ENCODE measurements at regions not wholly inside any gene's neighbourhood (a gene's known extent, or its start where the extent isn't known, plus 50 kb on each side); places are given as distances from the start of the nearest gene placed in this dataset.

DNA sequence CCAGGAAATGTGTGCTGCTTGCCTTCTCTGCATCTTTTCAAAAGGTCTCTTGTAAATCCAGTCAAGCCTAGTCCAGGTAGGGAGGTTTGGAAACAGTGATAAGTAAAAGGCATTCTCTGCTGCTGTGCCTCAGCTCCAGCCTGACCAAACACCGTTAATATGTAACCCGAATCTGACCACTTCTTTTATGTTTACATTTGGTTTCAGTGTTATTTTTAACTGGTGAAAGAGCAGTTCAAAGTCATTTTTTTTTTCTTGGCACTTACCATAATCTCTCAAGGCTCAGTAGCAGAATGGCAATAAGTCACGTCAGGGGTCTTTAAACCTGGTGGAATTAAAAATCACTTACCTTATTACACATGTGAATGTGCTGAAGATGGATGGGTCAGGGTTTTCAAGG, 216.8 kb downstream of the PTEN start (continued):
- TF ChIP-seq, protein P1, sequence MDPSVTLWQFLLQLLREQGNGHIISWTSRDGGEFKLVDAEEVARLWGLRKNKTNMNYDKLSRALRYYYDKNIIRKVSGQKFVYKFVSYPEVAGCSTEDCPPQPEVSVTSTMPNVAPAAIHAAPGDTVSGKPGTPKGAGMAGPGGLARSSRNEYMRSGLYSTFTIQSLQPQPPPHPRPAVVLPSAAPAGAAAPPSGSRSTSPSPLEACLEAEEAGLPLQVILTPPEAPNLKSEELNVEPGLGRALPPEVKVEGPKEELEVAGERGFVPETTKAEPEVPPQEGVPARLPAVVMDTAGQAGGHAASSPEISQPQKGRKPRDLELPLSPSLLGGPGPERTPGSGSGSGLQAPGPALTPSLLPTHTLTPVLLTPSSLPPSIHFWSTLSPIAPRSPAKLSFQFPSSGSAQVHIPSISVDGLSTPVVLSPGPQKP (IDR thresholded peaks at IDR 0.05; ENCODE audit: low read depth, low read length): no peak
- no peak for TF ChIP-seq RELA (IDR thresholded peaks at IDR 0.05; ENCODE audit: borderline replicate concordance, partially characterized antibody)
- TF ChIP-seq CBFB (IDR thresholded peaks at IDR 0.05; ENCODE audit: low read depth): peak; percentile 45; the same call in 1 of the 2 replicates
- TF ChIP-seq SREBF2 (IDR thresholded peaks at IDR 0.05; ENCODE audit: low read length): no peak
- TF ChIP-seq MEF2A (IDR thresholded peaks at IDR 0.05; ENCODE audit: insufficient read depth, low read depth, low read length): peak; percentile 94
- no peak for TF ChIP-seq JUND (IDR thresholded peaks at IDR 0.05; ENCODE audit: low read depth, low read length)
- no peak for TF ChIP-seq HDAC2 (IDR thresholded peaks at IDR 0.05)
- peak; percentile 91 for TF ChIP-seq ZNF217 (IDR thresholded peaks at IDR 0.05)
- no peak for TF ChIP-seq WRNIP1 (IDR thresholded peaks at IDR 0.05; ENCODE audit: borderline replicate concordance, low read depth, low read length)
- TF ChIP-seq RUNX3 (IDR thresholded peaks at IDR 0.05; ENCODE audit: low read length): peak; percentile 86

DNA sequence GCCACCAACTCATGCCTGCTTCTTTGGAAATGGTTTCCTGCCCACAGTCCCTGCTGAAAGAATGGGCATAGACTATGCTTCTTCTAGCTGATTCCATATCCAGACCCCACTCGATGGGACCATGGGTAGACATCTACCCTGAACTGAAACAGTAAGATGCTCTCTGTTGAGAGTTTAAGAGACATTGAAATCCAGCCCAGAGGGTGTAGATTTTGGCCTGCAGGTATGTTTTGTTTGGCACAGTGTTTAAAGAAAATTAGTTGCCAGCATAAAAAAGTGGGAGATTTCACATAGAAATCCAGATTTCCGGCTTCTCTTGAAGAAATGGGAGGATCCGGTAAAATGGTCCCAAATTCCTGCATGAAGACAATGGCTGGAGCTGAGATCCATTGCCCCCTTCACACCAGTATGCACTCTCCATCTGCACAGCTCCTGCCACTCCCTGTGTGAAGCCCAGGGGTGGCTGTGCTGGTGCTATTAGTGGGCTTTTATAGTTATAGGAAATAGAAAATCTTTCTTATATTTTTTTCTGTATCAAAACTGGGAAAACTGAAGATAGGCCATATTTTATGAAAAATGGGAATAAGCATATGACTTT, 218.1 kb downstream of the PTEN start:
- intact Hi-C loops (cut with micrococcal nuclease; ENCODE audit: unreplicated experiment) (no loop called here), in situ Hi-C loops (cut with MboI) (no loop called here)
- ChIA-PET RAD21 (ENCODE audit: unreplicated experiment) (interaction anchor here (0.9 to 6.9 kb wide), 13 partner anchors 9 to 305 kb away, joined by 3 to 73 read pairs (median 13); partner anchors contain the start of genes KLLN and PTEN), CTCF (interaction anchor here (0.5 to 4.5 kb wide), 7 partner anchors 9 to 307 kb away, joined by 3 to 24 read pairs (median 3); no protein-coding TSS in a partner anchor), SMC1A (ENCODE audit: uncharacterized antibody, unreplicated experiment) (interaction anchor here (0.6 to 19.3 kb wide), 13 partner anchors 9 to 311 kb away, joined by 3 to 229 read pairs (median 4); partner anchors contain the start of genes KLLN and PTEN), POLR2A (interaction anchor here (0.7 to 2.3 kb wide), 9 partner anchors 10 to 306 kb away, joined by 3 to 10 read pairs (median 4); partner anchors contain the start of genes KLLN and PTEN)
- Histone ChIP-seq H3K9ac (ENCODE audit: control insufficient read depth, insufficient read depth, low read length) (peak overlapping the region; percentile 46), H4K20me1 (ENCODE audit: control insufficient read depth, insufficient read depth) (no peaks in the 10 kb centered on the region), H3K9me3 (replicated peaks; ENCODE audit: control insufficient read depth, insufficient read depth, low read length) (no peaks in the 10 kb centered on the region; the same call in 2 of the 3 replicates), H3K4me2 (ENCODE audit: control insufficient read depth, insufficient read depth) (peak overlapping the region; percentile 86), H3K36me3 (ENCODE audit: control insufficient read depth in 2 of 2, insufficient read depth in 2 of 2, low read length in 1 of 2) (no peaks in the 10 kb centered on the region), H3K4me3 (no peak overlapping the region), H3K27ac (ENCODE audit: control insufficient read depth, insufficient read depth) (peak overlapping the region; percentile 60), H3K79me2 (ENCODE audit: control insufficient read depth, insufficient read depth, low read length) (peaks cover 5% of the 10 kb centered on the region), H3K27me3 (replicated peaks in 1 of 2; ENCODE audit: control insufficient read depth in 2 of 2, insufficient read depth in 2 of 2, low read length in 1 of 2) (no peaks in the 10 kb centered on the region), H2AFZ (ENCODE audit: control insufficient read depth, low read depth, low read length) (no peak overlapping the region), H3K4me1 (ENCODE audit: control insufficient read depth, insufficient read depth, low read length) (peaks cover 43% of the 10 kb centered on the region)
- WGBS (ENCODE audit: insufficient coverage, insufficient replicate concordance, low lambda C conversion rate, missing lambda C conversion rate): 94% methylated on average over 3 of the region's 3 CpGs
- DNase-seq (ENCODE audit: low read depth, low spot score): no peak
- BruUV-seq (replicated peaks): no TSS peak
- FAIRE-seq: no peak
- ATAC-seq: 0 out of 3 replicates have a peak, but pooled peaks have one; percentile 17
- TF ChIP-seq, protein P2, sequence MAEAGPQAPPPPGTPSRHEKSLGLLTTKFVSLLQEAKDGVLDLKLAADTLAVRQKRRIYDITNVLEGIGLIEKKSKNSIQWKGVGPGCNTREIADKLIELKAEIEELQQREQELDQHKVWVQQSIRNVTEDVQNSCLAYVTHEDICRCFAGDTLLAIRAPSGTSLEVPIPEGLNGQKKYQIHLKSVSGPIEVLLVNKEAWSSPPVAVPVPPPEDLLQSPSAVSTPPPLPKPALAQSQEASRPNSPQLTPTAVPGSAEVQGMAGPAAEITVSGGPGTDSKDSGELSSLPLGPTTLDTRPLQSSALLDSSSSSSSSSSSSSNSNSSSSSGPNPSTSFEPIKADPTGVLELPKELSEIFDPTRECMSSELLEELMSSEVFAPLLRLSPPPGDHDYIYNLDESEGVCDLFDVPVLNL (IDR thresholded peaks at IDR 0.05; ENCODE audit: low read depth, low read length): no peak
- TF ChIP-seq SMAD1 (IDR thresholded peaks at IDR 0.05; ENCODE audit: low read depth, partially characterized antibody) (no peak), ETV6 (conservative IDR thresholded peaks at IDR 0.05 in 1 of 2, IDR thresholded peaks at IDR 0.05 in 1 of 2; ENCODE audit: borderline replicate concordance in 1 of 2, low read depth in 1 of 2) (no peak)
- TF ChIP-seq, protein P3, sequence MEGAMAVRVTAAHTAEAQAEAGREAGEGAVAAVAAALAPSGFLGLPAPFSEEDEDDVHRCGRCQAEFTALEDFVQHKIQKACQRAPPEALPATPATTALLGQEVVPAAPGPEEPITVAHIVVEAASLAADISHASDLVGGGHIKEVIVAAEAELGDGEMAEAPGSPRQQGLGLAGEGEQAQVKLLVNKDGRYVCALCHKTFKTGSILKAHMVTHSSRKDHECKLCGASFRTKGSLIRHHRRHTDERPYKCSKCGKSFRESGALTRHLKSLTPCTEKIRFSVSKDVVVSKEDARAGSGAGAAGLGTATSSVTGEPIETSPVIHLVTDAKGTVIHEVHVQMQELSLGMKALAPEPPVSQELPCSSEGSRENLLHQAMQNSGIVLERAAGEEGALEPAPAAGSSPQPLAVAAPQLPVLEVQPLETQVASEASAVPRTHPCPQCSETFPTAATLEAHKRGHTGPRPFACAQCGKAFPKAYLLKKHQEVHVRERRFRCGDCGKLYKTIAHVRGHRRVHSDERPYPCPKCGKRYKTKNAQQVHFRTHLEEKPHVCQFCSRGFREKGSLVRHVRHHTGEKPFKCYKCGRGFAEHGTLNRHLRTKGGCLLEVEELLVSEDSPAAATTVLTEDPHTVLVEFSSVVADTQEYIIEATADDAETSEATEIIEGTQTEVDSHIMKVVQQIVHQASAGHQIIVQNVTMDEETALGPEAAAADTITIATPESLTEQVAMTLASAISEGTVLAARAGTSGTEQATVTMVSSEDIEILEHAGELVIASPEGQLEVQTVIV (IDR thresholded peaks at IDR 0.05; ENCODE audit: borderline replicate concordance, partially characterized antibody): no peak

Data from GM12878 (cell line).